DOHH2 (cell line): ENCODE measurements at regions not wholly inside any gene's neighbourhood (a gene's known extent, or its start where the extent isn't known, plus 50 kb on each side); places are given as distances from the start of the nearest gene placed in this dataset.

ENCODE experiments used
- H3F3A ChIP-seq: fragments of 200-600 bp; sonication (generic), shearing (Covaris generic); 2 replicates; pipeline ENCODE4 v1.6.0; 2016; ENCODE audit warnings: antibody characterized with exemption, mild to moderate bottlenecking; ENCODE audit not compliant: control insufficient read depth, insufficient read depth
- H3K27ac ChIP-seq: fragments of 200-600 bp; sonication (generic); 2 replicates; pipeline ENCODE4 v1.5.1; 2014; ENCODE audit warnings: low read depth, mild to moderate bottlenecking, low read length, moderate library complexity
- H3K27me3 ChIP-seq: fragments of 200-600 bp; sonication (generic); 2 replicates; pipeline ENCODE4 v1.6.1; 2014; ENCODE audit warnings: mild to moderate bottlenecking, low read length, mixed read lengths; ENCODE audit not compliant: control insufficient read depth
- H3K36me3 ChIP-seq: fragments of 200-600 bp; sonication (generic); 2 replicates; pipeline ENCODE4 v1.6.1; 2014; ENCODE audit warnings: mild to moderate bottlenecking, low read length, moderate library complexity, mixed read lengths; ENCODE audit not compliant: control insufficient read depth
- H3K4me1 ChIP-seq: fragments of 200-600 bp; sonication (generic); 2 replicates; pipeline ENCODE4 v1.6.1; 2014; ENCODE audit warnings: mild to moderate bottlenecking, low read length, mixed read lengths; ENCODE audit not compliant: control insufficient read depth
- H3K4me2 ChIP-seq: fragments of 200-600 bp; sonication (generic); 2 replicates; pipeline ENCODE4 v1.6.0; 2014; ENCODE audit warnings: mild to moderate bottlenecking, low read length, moderate library complexity
- H3K4me3 ChIP-seq: fragments of 200-600 bp; sonication (generic); 2 replicates; pipeline ENCODE4 v1.5.1; 2014; ENCODE audit warnings: mild to moderate bottlenecking, low read length, mixed read lengths
- H3K79me2 ChIP-seq: fragments of 200-600 bp; sonication (generic); 2 replicates; pipeline ENCODE4 v1.6.1; 2014; ENCODE audit warnings: mild to moderate bottlenecking, low read length, mixed read lengths; ENCODE audit not compliant: control insufficient read depth
- H3K9me2 ChIP-seq: fragments of 200-600 bp; sonication (generic); replicated peaks from 2 replicates; pipeline ENCODE4 v1.6.1; 2014; ENCODE audit warnings: mild to moderate bottlenecking, low read length, mixed read lengths; ENCODE audit not compliant: control insufficient read depth
- H3K9me3 ChIP-seq: fragments of 200-600 bp; sonication (generic); 2 replicates; pipeline ENCODE4 v1.6.1; 2014; ENCODE audit warnings: antibody characterized with exemption, low read length, mixed read lengths; ENCODE audit not compliant: control insufficient read depth, insufficient read depth
- H4K20me1 ChIP-seq: fragments of 200-600 bp; sonication (generic); 2 replicates; pipeline ENCODE4 v1.6.0; 2014; ENCODE audit warnings: low read depth, mild to moderate bottlenecking, antibody characterized with exemption, low read length, moderate library complexity; ENCODE audit not compliant: control insufficient read depth, insufficient read depth
- EZH2phosphoT487 ChIP-seq: fragments of 200-600 bp; sonication (generic); IDR thresholded peaks from 2 replicates; pipeline ENCODE4 v1.6.1; 2017; ENCODE audit warnings: borderline replicate concordance, mild to moderate bottlenecking, antibody characterized with exemption, low read length, moderate library complexity, mixed read lengths
- TF ChIP-seq, protein P1 (sequence below): fragments of 200-600 bp; sonication (generic); IDR thresholded peaks from one replicate; pipeline ENCODE4 v1.5.1; 2014; ENCODE audit warnings: antibody characterized with exemption, mild to moderate bottlenecking, low read depth, low read length; ENCODE audit not compliant: poor library complexity, severe bottlenecking

- TF ChIP-seq, protein P1, sequence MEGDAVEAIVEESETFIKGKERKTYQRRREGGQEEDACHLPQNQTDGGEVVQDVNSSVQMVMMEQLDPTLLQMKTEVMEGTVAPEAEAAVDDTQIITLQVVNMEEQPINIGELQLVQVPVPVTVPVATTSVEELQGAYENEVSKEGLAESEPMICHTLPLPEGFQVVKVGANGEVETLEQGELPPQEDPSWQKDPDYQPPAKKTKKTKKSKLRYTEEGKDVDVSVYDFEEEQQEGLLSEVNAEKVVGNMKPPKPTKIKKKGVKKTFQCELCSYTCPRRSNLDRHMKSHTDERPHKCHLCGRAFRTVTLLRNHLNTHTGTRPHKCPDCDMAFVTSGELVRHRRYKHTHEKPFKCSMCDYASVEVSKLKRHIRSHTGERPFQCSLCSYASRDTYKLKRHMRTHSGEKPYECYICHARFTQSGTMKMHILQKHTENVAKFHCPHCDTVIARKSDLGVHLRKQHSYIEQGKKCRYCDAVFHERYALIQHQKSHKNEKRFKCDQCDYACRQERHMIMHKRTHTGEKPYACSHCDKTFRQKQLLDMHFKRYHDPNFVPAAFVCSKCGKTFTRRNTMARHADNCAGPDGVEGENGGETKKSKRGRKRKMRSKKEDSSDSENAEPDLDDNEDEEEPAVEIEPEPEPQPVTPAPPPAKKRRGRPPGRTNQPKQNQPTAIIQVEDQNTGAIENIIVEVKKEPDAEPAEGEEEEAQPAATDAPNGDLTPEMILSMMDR, result no peak
- TF ChIP-seq EZH2phosphoT487, result no peak
- H3K4me2 ChIP-seq, result no peak overlapping the region
- H3K27me3 ChIP-seq, result no peaks in the 10 kb centered on the region
- no peaks in the 10 kb centered on the region for H3K79me2 ChIP-seq
- H3K4me3 ChIP-seq, result no peak overlapping the region
- no peaks in the 10 kb centered on the region for H4K20me1 ChIP-seq
- no peaks in the 10 kb centered on the region for H3K9me3 ChIP-seq
- no peaks in the 10 kb centered on the region for H3K4me1 ChIP-seq
- H3K27ac ChIP-seq, result no peak overlapping the region
- H3K9me2 ChIP-seq, result no peaks in the 10 kb centered on the region
- no peaks in the 10 kb centered on the region for H3K36me3 ChIP-seq
- no peaks in the 10 kb centered on the region for H3F3A ChIP-seq
Observed at GRCh38 chr7:96870185-96870584, 135.2 kb upstream of the DLX6 start.

DNA sequence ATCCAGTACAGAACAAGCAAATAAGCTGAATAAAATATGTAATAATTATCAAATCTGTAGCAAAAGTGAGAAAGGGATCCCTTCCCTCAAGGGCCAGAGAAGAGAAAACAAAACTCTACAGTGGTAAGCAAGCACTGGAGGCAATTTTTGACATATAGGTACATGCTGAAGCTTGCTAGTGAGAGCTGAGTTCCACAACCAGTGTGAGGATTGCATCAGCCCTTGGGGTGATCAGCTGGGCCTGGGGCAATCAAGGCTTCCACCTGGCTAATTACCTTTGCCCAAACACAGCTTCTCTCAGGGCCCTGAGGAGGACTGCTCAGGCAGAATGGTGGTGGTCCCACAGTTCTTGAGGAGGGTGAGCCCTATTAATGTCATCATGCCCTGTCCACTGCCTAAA is 134.4 kb upstream of the DLX6 start:
- H3K27ac ChIP-seq, result no peak overlapping the region
- TF ChIP-seq, protein P1, result no peak
- no peak for TF ChIP-seq EZH2phosphoT487
- no peaks in the 10 kb centered on the region for H3K79me2 ChIP-seq
- H3K4me3 ChIP-seq, result no peak overlapping the region
- H3K4me1 ChIP-seq, result no peaks in the 10 kb centered on the region
- H3K36me3 ChIP-seq, result no peaks in the 10 kb centered on the region
- no peaks in the 10 kb centered on the region for H3K27me3 ChIP-seq
- no peaks in the 10 kb centered on the region; the same call in 1 of the 2 replicates for H3K9me2 ChIP-seq
- H3F3A ChIP-seq, result no peaks in the 10 kb centered on the region
- H4K20me1 ChIP-seq, result no peaks in the 10 kb centered on the region
- H3K9me3 ChIP-seq, result no peaks in the 10 kb centered on the region
- H3K4me2 ChIP-seq, result no peak overlapping the region

DNA sequence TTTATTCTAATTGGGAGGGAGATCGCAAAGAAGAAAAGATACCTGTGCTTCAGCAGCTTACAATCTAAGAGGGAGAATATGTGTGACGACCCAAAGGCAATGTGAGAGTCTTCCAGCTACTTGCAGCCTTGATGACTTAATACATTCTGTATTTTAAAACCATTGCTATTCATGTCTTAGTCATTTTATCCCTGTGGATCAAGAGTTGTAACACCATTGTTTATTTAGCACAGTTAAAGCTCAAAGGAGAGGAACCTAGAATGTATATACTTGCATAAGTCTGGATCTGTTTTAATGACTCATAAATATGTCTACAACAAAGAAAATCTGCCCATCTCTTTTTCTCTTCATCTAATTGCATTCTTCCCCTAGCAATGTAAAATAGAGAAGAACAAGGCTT is 117.9 kb upstream of the DLX6 start:
- no peaks in the 10 kb centered on the region for H3K79me2 ChIP-seq
- no peaks in the 10 kb centered on the region for H3K9me3 ChIP-seq
- no peak overlapping the region for H3K4me3 ChIP-seq
- H3K4me2 ChIP-seq, result no peak overlapping the region
- H3K36me3 ChIP-seq, result no peaks in the 10 kb centered on the region
- TF ChIP-seq, protein P1, result no peak
- 0 out of 2 replicates have a peak, but pooled peaks cover 4% of the 10 kb centered on the region for H3K27me3 ChIP-seq
- H3K27ac ChIP-seq, result no peak overlapping the region
- no peaks in the 10 kb centered on the region for H4K20me1 ChIP-seq
- no peaks in the 10 kb centered on the region for H3F3A ChIP-seq
- H3K9me2 ChIP-seq, result no peaks in the 10 kb centered on the region
- no peaks in the 10 kb centered on the region for H3K4me1 ChIP-seq

GRCh38 chr7:96899108-96899507 is 106.2 kb upstream of the DLX6 start:
- no peaks in the 10 kb centered on the region for H3K27me3 ChIP-seq
- H3K4me1 ChIP-seq, result no peaks in the 10 kb centered on the region
- H4K20me1 ChIP-seq, result no peaks in the 10 kb centered on the region
- no peaks in the 10 kb centered on the region for H3K79me2 ChIP-seq
- H3K9me3 ChIP-seq, result no peaks in the 10 kb centered on the region
- H3F3A ChIP-seq, result no peaks in the 10 kb centered on the region
- no peak overlapping the region for H3K4me3 ChIP-seq
- H3K4me2 ChIP-seq, result no peak overlapping the region
- TF ChIP-seq, protein P1, result no peak
- no peak for TF ChIP-seq EZH2phosphoT487
- H3K36me3 ChIP-seq, result no peaks in the 10 kb centered on the region
- H3K27ac ChIP-seq, result no peak overlapping the region
- H3K9me2 ChIP-seq, result no peaks in the 10 kb centered on the region
